GM21737 (cell line): ENCODE measurements at regions not wholly inside any gene's neighbourhood (a gene's known extent, or its start where the extent isn't known, plus 50 kb on each side); places are given as distances from the start of the nearest gene placed in this dataset.

Experiments used
- ATAC-seq: cut with Tn5 transposase; IDR thresholded peaks from one replicate; pipeline ENCODE4 v1.9.1; 2021; ENCODE audit warnings: mild to moderate bottlenecking, moderate library complexity; ENCODE audit not compliant: unreplicated experiment

- no peak for ATAC-seq
Observed at GRCh38 chr13:61485128-61485765, 69.6 kb upstream of the PCDH20 start.

DNA sequence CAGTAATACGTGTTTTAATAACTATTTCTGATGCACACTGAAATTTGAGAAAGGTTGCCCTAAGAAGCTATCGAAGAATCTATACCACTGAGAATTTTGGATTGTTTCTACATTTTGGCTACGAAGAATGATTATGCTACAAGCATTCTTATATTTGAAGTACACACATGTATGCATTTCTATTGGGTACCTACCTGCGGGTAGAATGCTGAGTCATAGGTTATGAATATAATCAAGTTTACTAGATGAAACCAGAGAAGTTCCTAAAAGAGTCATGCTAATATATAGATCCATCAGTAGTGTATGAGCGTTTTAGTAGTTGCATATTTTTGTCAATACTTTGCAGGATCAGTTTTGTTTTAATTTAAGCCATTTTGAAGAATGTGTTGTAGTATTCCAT lies 62.0 kb upstream of the PCDH20 start:
- ATAC-seq: no peak

GRCh38 chr13:61470786-61471185 lies 55.1 kb upstream of the PCDH20 start:
- ATAC-seq: no peak

DNA sequence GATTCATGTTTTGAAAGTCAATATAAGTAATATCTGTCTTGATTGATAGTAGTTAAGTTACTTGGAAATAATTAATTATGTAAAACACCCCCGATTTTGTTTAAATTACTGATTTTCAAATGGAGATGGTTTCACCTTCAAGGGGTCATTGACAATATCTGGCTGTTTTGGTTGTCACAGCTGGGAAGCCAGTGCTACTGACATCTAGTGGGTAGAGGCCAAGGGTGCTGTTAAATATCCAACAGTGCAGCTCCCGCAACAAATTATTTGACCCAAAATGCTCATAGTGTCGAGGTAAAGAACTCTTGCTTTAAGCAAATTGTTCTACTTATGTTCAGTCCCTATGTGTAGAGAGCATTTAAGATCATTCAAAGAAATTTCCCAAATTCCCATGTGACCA lies 50.6 kb upstream of the PCDH20 start:
- ATAC-seq: no peak
